H1 (cell line): ENCODE measurements at regions not wholly inside any gene's neighbourhood (a gene's known extent, or its start where the extent isn't known, plus 50 kb on each side); places are given as distances from the start of the nearest gene placed in this dataset.

ENCODE experiments used
- ASH2L ChIP-seq: fragments of 200-600, 300-600 bp; sonication (generic); IDR thresholded peaks from one replicate; pipeline ENCODE4 v1.7.1; 2017; ENCODE audit warnings: low read length
- BCL11A ChIP-seq, 2 experiments: IDR thresholded peaks; one replicate each; pipeline ENCODE4 v1.6.1; 2011; ENCODE audit warnings: low read depth in 2 of 2, low read length in 2 of 2, mild to moderate bottlenecking in 2 of 2
- CBX8 ChIP-seq: fragments of 300-800, 300-1000 bp; sonication (generic); IDR thresholded peaks from 2 replicates; pipeline ENCODE4 v1.7.1; 2016; ENCODE audit warnings: low read depth, low read length, borderline replicate concordance
- CHD7 ChIP-seq: fragments of 300-600 bp; sonication (generic); IDR thresholded peaks from 2 replicates; pipeline ENCODE4 v1.7.1; 2012; ENCODE audit warnings: low read length, moderate library complexity, mild to moderate bottlenecking, inconsistent platforms; ENCODE audit not compliant: insufficient replicate concordance
- CREB1 ChIP-seq: IDR thresholded peaks from 2 replicates; pipeline ENCODE4 v1.6.1; 2012; ENCODE audit warnings: inconsistent platforms
- MAFK ChIP-seq: IDR thresholded peaks from 2 replicates; pipeline ENCODE4 v1.6.1; 2012; ENCODE audit warnings: low read depth, mild to moderate bottlenecking, improper control_type of control experiment, low read length
- PHF8 ChIP-seq: fragments of 200-600 bp; sonication (generic); conservative IDR thresholded peaks from 2 replicates; pipeline ENCODE4 v1.7.1; 2012; ENCODE audit warnings: low read depth, mild to moderate bottlenecking, inconsistent platforms, low read length, moderate library complexity
- RBBP5 ChIP-seq: IDR thresholded peaks from 2 replicates; pipeline ENCODE4 v1.7.1; 2012; ENCODE audit warnings: low read depth, mild to moderate bottlenecking, inconsistent platforms, low read length, moderate library complexity, borderline replicate concordance
- SUZ12 ChIP-seq: fragments of 200-600 bp; sonication (generic); IDR thresholded peaks from 2 replicates; pipeline ENCODE4 v1.6.1; 2012; ENCODE audit warnings: mild to moderate bottlenecking, inconsistent platforms, low read length, moderate library complexity, mixed read lengths
- TAF1 ChIP-seq: IDR thresholded peaks from 2 replicates; pipeline ENCODE4 v1.6.1; 2011; ENCODE audit warnings: mild to moderate bottlenecking, low read depth, low read length

- TF ChIP-seq CHD7 (no peak), TAF1 (no peak), PHF8 (no peak), RBBP5 (no peak), ASH2L (no peak), CBX8 (no peak), BCL11A (IDR thresholded peaks at IDR 0.05; ENCODE audit: low read depth in 2 of 2, low read length in 2 of 2) (no peak), CREB1 (no peak), SUZ12 (no peak), MAFK (no peak)
These were observed 823.8 kb upstream of the HS6ST1 start (continued) for GRCh38 chr2:129142465-129142864.
